Esophagus mucosa (tissue), 1 donor: ENCODE measurements at regions not wholly inside any gene's neighbourhood (a gene's known extent, or its start where the extent isn't known, plus 50 kb on each side); places are given as distances from the start of the nearest gene placed in this dataset.
"Not testable (repeated sequence)": the region's sequence is repeated elsewhere in the genome, so short reads cannot be mapped to it uniquely, and the experiment has no call there.

Source experiments
- ATAC-seq: fragments of 200-7000 bp; cut with Tn5 transposase; one replicate; pipeline ENCODE4 v1.9.1; 2020
- donor health status: DM: yes; HTN: yes; CAD: no.

DNA sequence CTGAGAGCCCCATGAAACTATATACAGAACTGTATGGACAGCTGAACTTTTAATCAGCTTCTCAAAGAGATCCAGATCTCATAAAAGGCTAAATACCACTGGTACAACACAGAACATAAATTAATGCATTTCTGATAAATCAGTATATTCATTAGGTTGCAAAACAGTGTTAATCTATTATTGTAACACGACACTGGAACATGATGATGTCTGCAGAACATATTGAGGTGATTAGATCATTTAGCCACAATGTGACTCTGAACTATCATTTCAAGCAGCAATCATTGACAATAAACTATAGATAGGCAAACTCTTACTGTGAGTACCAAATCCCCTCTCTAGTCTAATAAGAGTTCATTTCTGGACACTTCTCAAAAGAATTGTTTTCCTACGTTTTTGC, 50.3 kb downstream of the GASK1B start:
- ATAC-seq: no peak

DNA sequence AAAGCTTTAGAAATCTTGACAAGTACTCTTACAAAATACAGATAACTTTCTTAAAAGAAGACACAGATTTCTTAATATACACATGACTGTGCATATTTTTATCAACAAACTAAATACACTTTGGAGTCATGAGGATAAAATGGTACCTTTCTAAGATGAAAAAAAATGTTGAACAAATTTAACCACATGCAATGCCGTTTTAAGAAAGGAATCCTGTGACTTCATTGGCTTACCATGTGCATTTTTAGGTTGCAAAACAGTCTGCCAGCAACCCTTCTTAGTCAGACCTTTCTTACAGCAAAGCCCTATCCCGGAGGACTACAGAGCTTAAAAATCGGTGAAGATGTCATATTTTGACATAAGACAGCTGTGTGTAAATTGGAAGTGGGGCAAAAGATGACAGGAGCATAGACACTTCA, 51.7 kb downstream of the GASK1B start:
- ATAC-seq: no peak

DNA sequence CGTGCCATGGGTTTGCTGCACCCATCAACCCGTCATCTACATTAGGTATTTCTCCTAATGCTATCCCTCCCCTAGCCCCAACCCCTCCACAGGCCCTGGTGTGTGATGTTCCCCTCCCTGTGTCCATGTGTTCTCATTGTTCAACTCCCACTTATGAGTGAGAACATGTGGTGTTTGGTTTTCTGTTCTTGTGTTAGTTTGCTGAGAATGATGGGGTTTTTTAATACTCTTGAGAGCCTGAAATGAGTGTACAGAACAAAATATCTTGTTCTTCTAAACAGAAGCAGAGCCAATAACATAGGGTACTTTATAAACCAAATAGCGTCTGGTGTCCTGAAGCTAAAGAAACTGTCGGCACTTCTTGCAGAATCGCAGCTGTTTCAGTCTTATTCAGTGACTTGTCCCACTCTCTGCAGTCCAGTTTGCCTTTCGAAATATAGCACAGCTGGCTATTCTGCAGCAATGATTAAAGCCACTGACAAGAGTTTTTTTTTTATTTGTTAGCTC, 52.1 kb downstream of the GASK1B start:
- ATAC-seq: not testable (repeated sequence)

DNA sequence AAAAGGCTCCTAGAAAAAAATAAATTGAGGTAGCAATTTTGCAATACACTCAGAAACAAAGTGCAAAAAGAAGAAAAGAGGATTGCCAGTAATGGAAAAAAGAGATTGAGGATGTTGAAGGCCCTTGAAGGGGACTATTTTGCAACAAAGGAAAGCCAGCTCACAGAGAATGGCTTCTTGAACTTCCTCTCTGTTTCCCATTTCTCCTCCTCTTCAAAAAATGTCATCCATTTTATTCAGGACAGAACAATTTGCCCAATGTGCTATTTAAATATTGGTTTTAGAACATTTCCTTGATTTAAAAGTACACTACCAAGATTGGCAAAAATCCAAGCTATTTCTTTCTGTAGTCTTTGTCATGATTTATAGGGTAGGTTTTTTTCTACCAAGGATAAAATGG, 60.2 kb downstream of the GASK1B start:
- ATAC-seq: no peak

DNA sequence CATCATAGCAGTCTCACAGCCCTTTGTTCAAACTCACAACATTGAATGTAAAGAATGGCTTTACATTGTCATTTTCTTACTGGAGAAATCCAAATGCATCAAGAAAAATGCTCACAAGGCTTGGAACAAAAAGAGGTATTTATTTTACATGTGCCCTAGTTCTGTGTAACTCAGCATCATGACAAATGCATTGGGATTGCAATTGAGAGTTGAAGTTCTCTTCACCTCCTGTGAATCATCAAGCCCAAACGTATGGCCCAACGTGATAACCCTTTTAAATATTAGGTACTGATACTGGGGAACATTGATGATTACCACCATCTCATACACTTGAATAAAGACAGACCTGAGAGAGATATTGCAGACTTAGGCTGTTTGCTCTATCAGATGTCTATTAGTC, 61.6 kb downstream of the GASK1B start:
- no peak for ATAC-seq

DNA sequence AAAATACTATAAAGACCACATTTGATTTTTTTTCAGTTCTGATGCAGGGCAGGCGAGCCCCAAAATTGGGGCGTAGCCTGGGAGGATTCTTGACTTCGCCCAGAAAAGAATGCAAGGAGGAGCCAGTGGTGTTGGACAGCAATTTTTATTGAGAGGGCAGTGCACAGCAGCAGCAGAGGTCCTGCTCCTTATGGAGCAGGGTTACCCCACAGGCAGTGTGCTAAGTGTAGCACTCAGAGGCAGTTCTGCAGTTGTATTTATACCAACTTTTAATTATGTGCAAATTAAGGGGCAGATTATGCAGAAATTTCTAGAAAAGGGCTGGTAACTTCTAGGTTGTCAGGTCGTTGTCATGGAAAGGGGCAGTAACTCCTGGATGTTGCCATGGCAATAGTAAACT, 69.9 kb downstream of the GASK1B start:
- no peak for ATAC-seq

DNA sequence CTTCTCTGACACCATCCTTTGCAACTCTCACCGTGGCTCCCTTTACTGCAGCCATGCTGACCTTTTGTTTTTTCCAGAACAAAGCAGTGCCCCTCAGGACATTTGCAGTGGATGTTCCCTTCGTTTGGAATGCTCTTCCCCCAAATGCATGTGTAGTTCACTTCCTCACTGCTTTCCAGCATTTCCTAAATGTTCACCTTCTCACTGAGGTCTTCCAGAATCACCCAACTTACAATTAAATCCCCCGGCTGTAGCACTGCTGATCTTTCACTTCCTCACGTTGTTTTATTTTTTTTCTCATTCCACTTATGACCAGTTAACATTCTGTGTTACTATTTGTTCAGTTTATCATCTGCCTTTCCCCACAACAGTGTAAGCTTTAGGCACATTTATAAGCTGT, 73.1 kb downstream of the GASK1B start:
- no peak for ATAC-seq

DNA sequence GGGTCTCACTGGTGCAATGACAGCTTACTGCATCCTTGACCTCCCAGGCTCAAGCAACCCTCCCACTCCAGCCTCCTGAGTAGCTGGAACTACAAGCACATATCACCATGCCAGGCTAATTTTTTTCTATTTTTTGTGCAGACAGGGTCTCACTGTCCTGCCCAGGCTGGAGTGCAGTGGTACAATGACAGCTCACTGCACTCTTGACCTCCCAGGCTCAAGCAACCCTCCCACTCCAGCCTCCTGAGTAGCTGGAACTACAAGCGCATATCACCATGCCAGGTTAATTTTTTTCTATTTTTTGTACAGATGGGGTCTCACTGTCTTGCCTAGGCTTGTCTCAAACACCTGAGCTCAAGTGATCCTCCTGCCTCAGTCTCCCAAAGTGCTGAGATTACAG, 74.0 kb downstream of the GASK1B start:
- no peak for ATAC-seq

DNA sequence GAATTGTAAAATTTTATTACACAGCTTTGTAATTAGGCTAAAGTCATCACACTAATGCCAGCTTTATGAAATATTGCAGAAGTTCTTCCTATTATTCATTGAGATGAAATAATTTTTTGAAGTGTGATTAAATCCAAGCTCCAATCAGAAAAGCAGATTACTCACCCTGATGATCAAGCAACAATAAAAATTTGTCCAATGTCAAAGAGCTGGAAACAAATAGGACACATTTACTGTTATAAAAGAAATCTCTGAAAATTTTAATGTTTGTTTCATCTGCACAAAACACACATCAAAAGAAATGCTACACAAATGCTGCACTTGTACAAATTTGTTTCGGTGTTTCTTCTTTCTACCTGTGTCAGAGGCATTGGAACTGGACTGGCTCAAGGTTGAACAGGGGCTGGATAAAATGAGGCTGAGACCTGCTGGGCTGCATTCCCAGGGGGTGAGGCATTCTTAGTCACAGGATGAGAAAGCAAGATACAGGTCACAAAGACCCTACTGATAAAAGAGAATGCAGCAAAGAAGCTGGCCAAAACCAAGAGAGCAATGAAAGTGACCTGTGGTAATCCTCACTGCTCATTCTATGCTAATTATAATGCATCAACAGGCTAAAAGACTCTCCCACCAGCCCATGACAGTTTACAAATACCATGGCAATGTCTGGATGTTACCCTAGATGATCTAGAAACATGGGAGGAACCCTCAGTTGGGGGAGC, 78.3 kb downstream of the GASK1B start:
- no peak for ATAC-seq

DNA sequence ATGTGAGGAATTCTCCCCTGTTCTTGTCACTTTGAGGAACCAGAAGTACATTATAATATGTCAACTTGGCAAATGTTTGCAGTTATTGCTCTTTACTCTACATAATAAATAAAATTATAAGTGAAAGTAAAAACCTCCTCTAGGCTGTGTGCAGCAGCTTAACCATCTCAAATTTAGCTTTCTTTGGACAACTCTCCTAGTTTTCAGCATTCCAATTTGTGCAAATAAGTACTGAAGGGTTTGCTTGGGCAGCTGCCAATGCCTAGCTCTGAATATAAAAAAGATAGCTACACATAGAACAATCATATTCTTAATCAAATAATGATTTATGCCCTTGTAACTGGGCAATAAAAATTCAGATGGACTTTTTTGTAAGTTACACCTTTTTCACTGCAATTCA, 82.5 kb downstream of the GASK1B start:
- ATAC-seq: no peak

DNA sequence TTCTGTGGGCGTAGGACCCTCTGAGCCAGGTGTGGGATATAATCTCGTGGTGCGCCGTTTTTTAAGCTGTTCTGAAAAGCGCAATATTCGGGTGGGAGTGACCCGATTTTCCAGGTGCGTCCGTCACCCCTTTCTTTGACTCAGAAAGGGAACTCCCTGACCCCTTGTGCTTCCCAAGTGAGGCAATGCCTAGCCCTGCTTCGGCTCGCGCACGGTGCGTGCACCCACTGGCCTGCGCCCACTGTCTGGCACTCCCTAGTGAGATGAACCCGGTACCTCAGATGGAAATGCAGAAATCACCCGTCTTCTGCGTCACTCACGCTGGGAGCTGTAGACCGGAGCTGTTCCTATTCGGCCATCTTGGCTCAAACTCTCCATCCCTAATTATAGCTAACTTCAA, 82.9 kb downstream of the GASK1B start:
- not testable (repeated sequence) for ATAC-seq

DNA sequence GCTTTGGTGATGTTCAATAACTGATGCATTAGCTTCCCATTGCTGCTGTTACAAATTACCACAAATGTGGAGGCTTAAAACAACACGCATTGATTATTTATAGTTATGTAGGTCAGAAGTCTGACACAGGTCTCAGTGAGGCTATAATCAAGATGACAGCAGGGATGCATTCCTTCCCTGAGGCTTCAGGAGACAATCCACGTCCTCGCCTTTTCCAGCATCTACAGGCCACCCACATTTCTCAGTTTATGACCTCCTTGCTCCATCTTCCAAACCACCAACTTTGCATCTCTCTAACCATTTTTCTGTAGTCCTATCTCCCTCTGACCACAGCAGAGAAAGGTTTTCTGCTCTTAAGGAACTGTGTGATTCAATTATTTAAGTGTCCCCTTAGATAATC, 92.5 kb downstream of the GASK1B start:
- no peak for ATAC-seq

DNA sequence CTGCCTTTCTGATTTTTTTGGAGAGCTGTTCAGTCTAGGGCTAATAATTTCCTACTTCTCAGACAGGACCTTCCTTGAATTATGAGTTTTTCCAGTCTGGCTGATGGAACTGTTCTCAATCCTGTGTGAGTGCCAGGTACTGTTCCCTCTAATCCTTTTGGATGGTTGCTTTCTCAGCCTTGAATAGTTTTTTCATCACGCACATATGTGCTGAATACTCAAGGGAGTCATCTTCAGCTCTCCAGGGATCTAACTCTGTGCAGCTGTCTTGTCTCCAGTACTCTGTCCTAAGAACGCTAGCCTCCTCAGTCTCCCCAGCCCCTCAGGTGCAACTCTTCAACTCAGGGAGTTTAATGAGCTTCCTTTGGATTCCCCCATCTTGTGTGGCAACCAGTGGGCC, 93.2 kb downstream of the GASK1B start:
- ATAC-seq: no peak

DNA sequence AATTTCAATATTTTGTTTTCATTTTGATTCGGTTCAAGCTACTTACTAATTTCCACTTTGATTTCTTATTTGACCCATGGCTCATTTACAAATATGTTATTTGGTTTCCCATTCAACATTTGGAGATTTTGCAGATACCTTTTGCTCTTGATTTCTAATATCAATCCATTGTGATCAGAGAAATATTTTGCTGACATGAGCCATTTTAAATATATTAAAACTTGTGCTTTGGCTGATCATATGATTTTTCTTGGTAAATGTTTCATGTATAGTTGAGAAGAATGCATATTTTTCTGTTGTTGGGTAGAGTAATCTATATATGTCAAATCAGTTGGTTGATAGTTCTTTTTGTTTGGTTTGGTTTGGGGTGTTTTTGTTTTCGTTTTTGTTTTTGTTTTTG, 95.0 kb downstream of the GASK1B start:
- ATAC-seq: no peak

DNA sequence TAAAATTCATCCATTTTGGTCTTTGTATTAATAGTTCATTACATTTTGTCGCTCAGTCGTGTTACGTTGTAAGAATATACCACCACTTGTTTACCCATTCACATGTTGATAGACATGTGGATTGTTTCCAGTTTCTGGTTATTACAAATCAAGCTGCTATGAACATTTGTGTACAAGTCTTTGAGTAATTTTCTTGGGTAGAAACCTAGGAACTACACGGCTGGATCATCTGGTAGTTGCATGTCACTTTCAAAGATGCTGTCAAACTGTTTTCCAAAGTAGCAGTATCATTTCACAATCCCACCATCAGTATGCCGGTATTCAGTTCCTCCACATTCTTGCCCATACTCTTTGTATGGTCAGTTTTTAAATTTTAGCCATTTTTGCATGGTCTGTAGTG, 98.0 kb downstream of the GASK1B start:
- ATAC-seq: no peak

DNA sequence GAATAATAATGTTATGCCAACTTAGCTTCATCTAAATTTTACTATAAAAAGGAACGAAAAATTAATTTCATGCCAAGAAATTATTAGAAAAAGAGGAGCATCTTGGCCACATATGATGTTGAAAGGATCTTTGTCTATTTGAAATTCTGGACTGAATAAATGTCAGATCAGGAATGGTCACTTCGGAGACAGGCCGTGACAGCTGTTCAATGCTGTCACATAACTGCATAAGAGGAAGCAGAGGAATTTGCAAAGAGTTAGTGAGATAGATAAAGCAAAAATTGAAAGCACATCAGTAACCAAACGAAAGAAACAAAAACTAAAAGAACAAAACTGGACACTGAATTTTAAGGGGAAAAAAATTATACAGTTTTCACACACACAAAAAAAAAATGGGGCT, 100.9 kb downstream of the GASK1B start:
- no peak for ATAC-seq

DNA sequence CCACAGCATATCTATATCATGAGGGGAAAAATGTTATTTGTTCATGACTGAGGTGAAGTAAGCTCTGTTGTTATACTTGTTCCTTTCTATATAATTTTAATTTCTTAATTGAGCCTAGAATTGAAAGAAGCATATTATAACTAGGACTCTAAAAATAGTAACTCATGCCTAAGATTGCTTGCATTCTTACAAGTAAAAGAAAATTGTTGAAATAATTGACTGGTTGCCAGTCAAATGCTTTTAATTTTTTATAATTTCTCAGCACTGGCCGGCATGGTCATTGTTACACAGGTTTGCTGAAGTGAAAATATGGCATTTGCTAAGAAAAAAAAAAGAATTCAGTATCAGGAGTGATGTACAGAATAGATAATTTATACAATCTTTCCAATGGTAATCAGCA, 104.8 kb downstream of the GASK1B start:
- ATAC-seq: no peak

DNA sequence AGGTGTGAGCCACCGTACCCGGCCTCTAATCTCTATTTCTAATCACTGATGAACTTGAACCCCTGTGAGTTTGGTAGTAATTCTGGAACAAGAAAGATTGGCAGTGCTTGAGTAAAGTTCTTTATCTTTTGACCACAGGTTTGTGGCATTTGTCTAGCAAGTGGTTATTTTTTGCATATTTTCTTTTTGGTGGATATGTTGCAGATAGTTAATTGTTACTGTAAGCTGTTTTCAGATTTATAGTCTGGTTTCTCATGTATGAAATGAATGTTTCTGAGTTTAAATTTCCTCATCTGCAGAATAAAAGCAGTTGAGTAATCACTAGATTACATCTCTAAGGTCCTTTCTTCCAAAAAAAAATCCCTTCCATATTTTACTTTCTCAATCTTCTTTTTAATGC, 105.2 kb downstream of the GASK1B start:
- ATAC-seq: no peak

DNA sequence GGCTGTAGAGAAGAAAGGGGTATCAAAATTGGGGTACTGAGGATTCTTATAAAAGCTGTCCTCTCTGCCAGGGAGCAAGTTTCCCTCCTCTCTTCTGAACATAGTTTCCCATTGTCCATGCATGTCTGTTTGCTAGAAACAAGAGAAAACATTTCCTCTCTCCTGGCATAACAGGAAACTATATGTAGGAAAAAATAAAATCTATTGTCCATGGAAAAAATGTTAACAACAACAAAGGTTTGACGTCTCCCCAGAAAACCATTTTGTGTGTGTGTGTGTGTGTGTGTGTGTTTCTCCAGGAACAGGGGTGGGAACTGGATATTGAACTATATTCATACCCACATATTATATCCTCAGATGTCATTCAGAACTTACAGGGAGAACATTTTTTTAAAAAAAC, 107.2 kb downstream of the GASK1B start:
- ATAC-seq: no peak

DNA sequence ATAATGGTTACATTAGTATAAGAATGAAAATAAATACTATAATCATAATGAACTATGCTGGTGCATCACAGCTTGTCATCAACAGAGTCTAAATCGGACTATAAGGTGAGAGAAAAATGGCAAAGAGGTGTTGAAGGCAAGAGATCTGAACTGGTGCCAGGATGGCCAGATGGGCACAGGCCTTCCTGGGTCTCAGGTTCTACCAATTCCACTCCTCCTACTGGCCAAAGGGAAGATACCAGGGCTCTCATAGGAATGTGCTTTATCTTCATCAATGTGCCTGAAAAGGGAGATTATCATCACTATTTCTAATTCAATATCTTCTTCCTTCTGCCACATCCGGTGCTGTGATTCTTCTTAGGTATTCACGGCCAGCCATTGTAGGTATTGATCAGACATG, 107.6 kb downstream of the GASK1B start:
- no peak for ATAC-seq

DNA sequence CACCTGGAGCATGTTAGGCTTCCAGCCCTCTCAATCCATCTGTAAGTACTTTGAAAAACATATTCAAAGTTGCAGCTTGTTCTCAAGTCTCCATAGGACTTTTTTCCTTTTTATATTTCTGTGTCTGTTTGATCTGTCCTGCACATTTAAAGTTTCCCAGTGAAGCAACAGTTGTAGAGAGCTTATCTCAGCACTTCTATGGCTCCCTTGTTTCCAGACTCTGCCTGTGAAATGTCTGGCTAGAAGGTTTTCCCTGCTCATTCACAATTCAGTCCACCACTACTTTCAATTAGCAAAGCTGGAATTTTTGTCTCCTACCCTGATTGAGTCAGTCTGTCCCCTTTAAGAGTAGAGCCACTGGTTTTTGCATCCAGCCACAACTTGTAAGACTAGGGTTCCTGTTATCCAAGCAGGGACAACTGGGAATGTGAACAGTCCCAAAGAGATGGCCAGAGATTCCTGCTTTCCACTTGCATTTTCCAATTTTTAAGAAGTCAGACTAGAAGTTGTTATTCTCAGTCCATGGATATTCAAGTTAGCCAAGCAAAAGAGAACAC, 116.1 kb downstream of the GASK1B start:
- ATAC-seq: no peak

DNA sequence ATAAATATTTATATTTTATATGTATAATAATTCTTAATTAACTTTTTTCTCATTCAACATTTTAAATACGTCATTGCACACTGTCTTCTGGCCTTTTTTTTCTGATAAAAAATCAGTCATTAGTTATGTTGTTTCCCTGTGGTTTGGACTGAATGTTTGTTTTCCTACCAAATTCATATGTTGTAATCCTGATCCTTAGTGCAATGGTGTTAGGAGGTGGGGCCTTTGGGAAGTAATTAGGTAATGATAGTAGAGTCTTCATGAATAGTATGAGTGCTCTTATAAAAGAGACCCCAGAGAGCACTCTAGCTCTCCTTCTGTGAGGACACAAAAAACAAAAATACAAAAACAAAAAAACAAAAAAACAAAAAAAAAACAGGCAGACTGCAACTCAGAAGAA, 117.2 kb downstream of the GASK1B start:
- no peak for ATAC-seq

DNA sequence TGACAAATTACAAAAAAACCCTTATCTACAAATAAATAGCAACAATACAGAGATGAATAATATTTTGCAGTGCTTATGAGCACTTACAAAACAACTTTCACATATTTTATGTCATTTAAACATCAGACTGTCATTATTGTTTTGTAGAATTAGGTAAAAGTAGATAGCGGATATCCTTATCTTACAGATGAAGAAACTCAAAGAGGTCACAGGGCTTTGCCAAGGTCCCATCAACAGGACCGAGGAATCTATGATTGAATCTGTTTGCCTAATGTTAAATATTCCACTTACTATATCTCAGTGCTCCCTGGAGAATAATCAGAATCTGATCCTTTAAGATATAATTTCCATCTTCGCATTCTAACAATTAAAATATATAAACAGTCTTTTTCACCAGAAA, 119.0 kb downstream of the GASK1B start:
- no peak for ATAC-seq

DNA sequence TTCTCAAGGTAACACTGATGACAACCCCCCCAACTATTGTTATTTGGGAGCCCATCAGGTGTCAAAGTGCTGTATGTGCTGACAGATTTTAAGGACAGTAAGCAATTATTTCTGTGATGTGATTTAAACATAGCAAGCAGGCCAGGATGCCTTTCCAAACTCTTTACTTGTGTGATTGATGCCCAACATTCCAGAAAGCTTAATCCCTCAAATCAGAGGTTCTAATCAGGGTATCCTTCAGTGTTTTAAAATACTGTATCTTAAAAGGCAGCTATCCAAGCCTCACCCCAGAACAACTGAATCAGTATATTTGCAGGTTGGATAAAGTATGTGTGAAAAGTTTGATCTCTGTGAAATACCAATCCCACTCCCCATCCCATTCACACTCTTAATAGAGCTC, 119.7 kb downstream of the GASK1B start:
- no peak for ATAC-seq
